Gastroesophageal sphincter (tissue), 4 donors: ENCODE measurements at regions not wholly inside any gene's neighbourhood (a gene's known extent, or its start where the extent isn't known, plus 50 kb on each side); places are given as distances from the start of the nearest gene placed in this dataset.
"Not testable (repeated sequence)": the region's sequence is repeated elsewhere in the genome, so short reads cannot be mapped to it uniquely, and the experiment has no call there.

Experiments
- ATAC-seq: fragments of 150-250 bp; one replicate; pipeline ENCODE4 v1.9.1; 2016; ENCODE audit warnings: mild to moderate bottlenecking, moderate library complexity
- H3K27ac ChIP-seq, 4 donors: fragments of 200-600 bp; sonication (generic) in 3 of 4; 1 replicate in 3 of 4; 2 replicates in 1 of 4; pipeline ENCODE4 v1.5.1; 2016 to 2019
- H3K27me3 ChIP-seq: fragments of 200-600 bp; sonication (generic); one replicate; pipeline ENCODE4 v1.5.1; 2019
- H3K36me3 ChIP-seq, 2 donors: fragments of 200-600 bp; sonication (generic); one replicate each; pipeline ENCODE4 v1.5.1; 2019; ENCODE audit warnings: control low read depth in 1 of 2
- H3K4me1 ChIP-seq, 3 donors: fragments of 200-600 bp; sonication (generic); 1 replicate in 2 of 3; 2 replicates in 1 of 3; pipeline ENCODE4 v1.5.1; 2016 to 2019; ENCODE audit warnings: control low read depth in 2 of 3
- H3K4me3 ChIP-seq, 2 donors: fragments of 200-600 bp; sonication (generic); one replicate each; pipeline ENCODE4 v1.5.1; 2019; ENCODE audit warnings: mild to moderate bottlenecking in 1 of 2, moderate library complexity in 1 of 2
- H3K9me3 ChIP-seq, 3 donors: fragments of 200-600 bp; sonication (generic); one replicate each; pipeline ENCODE4 v1.5.1; 2017 to 2019; ENCODE audit warnings: control low read depth in 2 of 3
- CTCF ChIP-seq, 4 experiments: fragments of 200-600 bp in 2 of 4; fragments of 450-650 bp in 2 of 4; sonication (generic) in 1 of 4; IDR thresholded peaks; one replicate each; pipeline ENCODE4 v1.5.1; 2017 to 2019; ENCODE audit warnings: antibody characterized with exemption in 4 of 4, mild to moderate bottlenecking in 2 of 4, moderate library complexity in 2 of 4
- EP300 ChIP-seq: sonication (generic); formaldehyde crosslinking; IDR thresholded peaks from one replicate; pipeline ENCODE4 v1.6.1; 2017; ENCODE audit warnings: antibody characterized with exemption, mild to moderate bottlenecking
- POLR2A ChIP-seq, 2 donors: fragments of 450-650 bp; IDR thresholded peaks; one replicate each; pipeline ENCODE4 v1.6.1; 2017; ENCODE audit warnings: antibody characterized with exemption in 2 of 2, mild to moderate bottlenecking in 2 of 2, moderate library complexity in 1 of 2
- POLR2AphosphoS5 ChIP-seq: sonication (generic); formaldehyde crosslinking; IDR thresholded peaks from one replicate; pipeline ENCODE4 v1.6.1; 2017; ENCODE audit warnings: antibody characterized with exemption
- WGBS, 2 donors: methylation state at CpG; one replicate each; pipeline ENCODE4 v1.1.5; 2018; ENCODE audit warnings: low coverage in 1 of 2; 5-methylcytosine and 5-hydroxymethylcytosine counted together

GRCh38 chr16:55999683-56000082 is 124.5 kb upstream of the CES5A start:
- no peak for ATAC-seq
- Histone ChIP-seq H3K4me1 (no peaks in the 10 kb centered on the region), H3K9me3 (peaks cover 0 to 13% (median 0%) of the 10 kb centered on the region in 3 donors), H3K27ac (no peak overlapping the region), H3K36me3 (no peaks in the 10 kb centered on the region), H3K4me3 (no peak overlapping the region), H3K27me3 (no peaks in the 10 kb centered on the region)
- 53 to 56% methylated on average over 1 of the region's 1 CpG for WGBS, 2 donors
- TF ChIP-seq EP300 = no peak
- TF ChIP-seq CTCF (IDR thresholded peaks at IDR 0.05) = no peak
- no peak for TF ChIP-seq POLR2A (IDR thresholded peaks at IDR 0.05)
- no peak for TF ChIP-seq POLR2AphosphoS5

DNA sequence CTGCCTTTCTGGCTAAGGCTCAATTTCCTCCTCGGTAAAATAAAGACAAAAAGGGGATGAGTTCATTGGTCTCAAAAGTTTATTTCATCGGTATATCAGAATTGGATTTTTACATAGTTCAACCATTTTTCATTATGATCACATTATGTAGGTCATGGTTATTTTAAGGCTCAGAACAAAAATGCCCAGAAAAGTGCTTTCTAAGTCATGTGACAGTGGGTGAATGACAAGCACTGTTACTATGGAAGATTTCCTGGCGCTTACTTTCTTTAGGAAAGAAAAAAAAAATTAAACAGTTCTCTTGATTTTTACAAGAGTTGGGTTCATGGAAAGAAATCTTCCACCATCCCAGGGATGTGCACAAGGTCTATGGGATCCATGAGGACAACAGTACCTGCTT is 117.9 kb upstream of the CES5A start:
- H3K4me1 ChIP-seq = no peaks in the 10 kb centered on the region
- no peaks in the 10 kb centered on the region for H3K36me3 ChIP-seq
- no peaks in the 10 kb centered on the region for H3K9me3 ChIP-seq
- no peak overlapping the region for H3K27ac ChIP-seq
- no peak for ATAC-seq
- TF ChIP-seq POLR2AphosphoS5 (no peak), CTCF (IDR thresholded peaks at IDR 0.05) (no peak), EP300 (no peak), POLR2A (IDR thresholded peaks at IDR 0.05) (no peak)
- 84 to 88% methylated on average over 2 to 3 of the region's 3 CpGs for WGBS, 2 donors
- H3K27me3 ChIP-seq = no peaks in the 10 kb centered on the region
- H3K4me3 ChIP-seq = no peak overlapping the region

DNA sequence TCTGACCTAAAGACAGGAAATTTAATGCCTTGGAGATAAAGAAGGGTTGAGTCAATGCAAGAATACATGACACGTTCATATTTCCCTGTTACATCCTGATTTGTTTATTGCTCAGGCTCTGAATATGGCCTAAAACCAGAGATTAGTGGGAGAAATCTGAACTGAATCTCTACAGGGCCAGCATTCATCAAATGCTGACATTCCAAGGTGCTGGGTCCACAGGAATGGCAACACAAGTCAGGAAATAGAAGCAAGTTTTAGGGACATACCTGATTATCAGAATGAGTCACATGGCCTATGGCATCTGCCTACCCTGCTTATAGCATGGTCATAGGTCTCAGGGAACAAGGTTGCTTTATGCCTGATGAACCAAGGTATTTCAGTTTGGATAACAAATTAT is 117.4 kb upstream of the CES5A start:
- no peaks in the 10 kb centered on the region for H3K27me3 ChIP-seq
- H3K4me3 ChIP-seq = no peak overlapping the region
- no peaks in the 10 kb centered on the region for H3K4me1 ChIP-seq
- no peak for TF ChIP-seq POLR2A (IDR thresholded peaks at IDR 0.05)
- TF ChIP-seq EP300 = no peak
- no peak for TF ChIP-seq POLR2AphosphoS5
- TF ChIP-seq CTCF (IDR thresholded peaks at IDR 0.05) = no peak
- no peak overlapping the region for H3K27ac ChIP-seq
- H3K9me3 ChIP-seq = no peaks in the 10 kb centered on the region
- no peak for ATAC-seq
- 21 to 56% methylated on average over 1 of the region's 1 CpG for WGBS, 2 donors
- H3K36me3 ChIP-seq = no peaks in the 10 kb centered on the region

DNA sequence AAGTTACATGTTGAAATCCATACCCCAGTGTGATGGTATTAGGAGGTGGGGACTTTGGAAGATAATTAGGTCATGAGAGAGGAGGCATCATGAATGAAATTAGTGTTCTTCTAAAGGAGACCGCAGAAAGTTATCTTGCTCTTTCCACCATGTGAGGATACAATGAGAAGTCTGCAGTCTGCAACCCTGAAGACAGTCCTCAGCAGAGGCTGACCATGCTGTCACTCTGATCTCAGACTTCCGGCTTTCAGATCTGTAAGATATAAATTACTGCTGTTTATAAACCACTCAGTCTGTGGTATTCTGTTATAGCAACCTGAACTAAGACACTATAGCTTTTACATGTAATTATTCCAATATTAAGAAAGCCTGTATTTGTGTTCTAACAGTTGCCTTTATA is 116.7 kb upstream of the CES5A start:
- H3K27me3 ChIP-seq = no peaks in the 10 kb centered on the region
- TF ChIP-seq EP300 (no peak), POLR2AphosphoS5 (no peak), POLR2A (IDR thresholded peaks at IDR 0.05) (no peak), CTCF (IDR thresholded peaks at IDR 0.05) (no peak)
- no peak for ATAC-seq
- H3K36me3 ChIP-seq = no peaks in the 10 kb centered on the region
- H3K4me1 ChIP-seq = no peaks in the 10 kb centered on the region
- H3K9me3 ChIP-seq = no peaks in the 10 kb centered on the region
- H3K4me3 ChIP-seq = no peak overlapping the region
- H3K27ac ChIP-seq = no peak overlapping the region
- WGBS, 2 donors = 50 to 74% methylated on average over 1 to 2 of the region's 2 CpGs

- no peak for ATAC-seq
- Histone ChIP-seq H3K4me3 (no peak overlapping the region), H3K4me1 (no peaks in the 10 kb centered on the region), H3K27ac (no peak overlapping the region), H3K27me3 (no peaks in the 10 kb centered on the region), H3K9me3 (no peaks in the 10 kb centered on the region), H3K36me3 (no peaks in the 10 kb centered on the region)
- TF ChIP-seq EP300 (no peak), POLR2AphosphoS5 (no peak), CTCF (IDR thresholded peaks at IDR 0.05) (no peak), POLR2A (IDR thresholded peaks at IDR 0.05) (no peak)
- no CpG with 5 or more reads among the region's 18 CpGs for WGBS, 2 donors
These were observed 114.4 kb upstream of the CES5A start for GRCh38 chr16:55989569-55989907.

GRCh38 chr16:55988850-55989568 is 113.8 kb upstream of the CES5A start:
- H3K4me1 ChIP-seq, ATAC-seq, H3K27ac ChIP-seq, H3K9me3 ChIP-seq, H3K4me3 ChIP-seq, H3K36me3 ChIP-seq, H3K27me3 ChIP-seq: not testable (repeated sequence)
- WGBS, 2 donors = no CpG with 5 or more reads among the region's 48 CpGs
